SK-N-SH treated with all-trans-retinoic acid at 6 μM for 48 hours (cell line): ENCODE measurements at regions not wholly inside any gene's neighbourhood (a gene's known extent, or its start where the extent isn't known, plus 50 kb on each side); places are given as distances from the start of the nearest gene placed in this dataset.

Experiments used
- ATAC-seq: fragments of 200-7000 bp; cut with Tn5 transposase; 3 replicates; pipeline ENCODE4 v1.9.1; 2020; ENCODE audit warnings: mild to moderate bottlenecking, moderate library complexity
- ARNTL ChIP-seq: fragments of 450-650 bp; formaldehyde crosslinking; IDR thresholded peaks from 2 replicates; pipeline ENCODE4 v1.5.0; 2020; ENCODE audit warnings: low read depth, mild to moderate bottlenecking, moderate library complexity, borderline replicate concordance
- BACH2 ChIP-seq: fragments of 250-450 bp; sonication (Bioruptor Pico); IDR thresholded peaks from 2 replicates; pipeline ENCODE4 v1.9.0; 2021; ENCODE audit warnings: mild to moderate bottlenecking, borderline replicate concordance
- CSDC2 ChIP-seq: fragments of 250-450 bp; sonication (Bioruptor Pico); IDR thresholded peaks from 2 replicates; pipeline ENCODE4 v1.5.0; 2020; ENCODE audit warnings: mild to moderate bottlenecking, moderate library complexity
- ESRRG ChIP-seq: fragments of 250-450 bp; sonication (Bioruptor Pico); IDR thresholded peaks from 2 replicates; pipeline ENCODE4 v1.6.1; 2021; ENCODE audit warnings: mild to moderate bottlenecking
- GLIS3 ChIP-seq: fragments of 250-450 bp; sonication (Bioruptor Pico); IDR thresholded peaks from 2 replicates; pipeline ENCODE4 v1.5.0; 2020; ENCODE audit warnings: mild to moderate bottlenecking, moderate library complexity
- OSR1 ChIP-seq: fragments of 250-450 bp; sonication (Bioruptor Pico); IDR thresholded peaks from 2 replicates; pipeline ENCODE4 v1.8.0; 2022; ENCODE audit warnings: moderate library complexity, mild to moderate bottlenecking, inconsistent platforms
- PPARA ChIP-seq: fragments of 250-450 bp; sonication (Bioruptor Pico); IDR thresholded peaks from 2 replicates; pipeline ENCODE4 v1.5.0; 2020; ENCODE audit warnings: mild to moderate bottlenecking, borderline replicate concordance
- RARB ChIP-seq: fragments of 250-450 bp; sonication (Bioruptor Pico); IDR thresholded peaks from 2 replicates; pipeline ENCODE4 v1.8.0; 2021; ENCODE audit warnings: mild to moderate bottlenecking, moderate library complexity
- SNAI2 ChIP-seq: fragments of 250-450 bp; sonication (Bioruptor Pico); IDR thresholded peaks from 2 replicates; pipeline ENCODE4 v1.5.0; 2020; ENCODE audit warnings: mild to moderate bottlenecking, moderate library complexity
- TCF4 ChIP-seq: fragments of 250-450 bp; sonication (Bioruptor Pico); IDR thresholded peaks from 2 replicates; pipeline ENCODE4 v1.8.0; 2021; ENCODE audit warnings: mild to moderate bottlenecking, moderate library complexity, borderline replicate concordance
- TOX ChIP-seq: fragments of 250-450 bp; sonication (Bioruptor Pico); IDR thresholded peaks from 2 replicates; pipeline ENCODE4 v1.8.0; 2021; ENCODE audit warnings: mild to moderate bottlenecking, moderate library complexity, borderline replicate concordance
- ZC3H10 ChIP-seq: fragments of 250-450 bp; sonication (Bioruptor Pico); IDR thresholded peaks from 2 replicates; pipeline ENCODE4 v1.5.1; 2021; ENCODE audit warnings: mild to moderate bottlenecking, moderate library complexity
- ZFP3 ChIP-seq: fragments of 250-450 bp; sonication (Bioruptor Pico); IDR thresholded peaks from 2 replicates; pipeline ENCODE4 v1.5.0; 2020; ENCODE audit warnings: mild to moderate bottlenecking, moderate library complexity
- ZNF565 ChIP-seq: fragments of 450-650 bp; formaldehyde crosslinking; conservative IDR thresholded peaks from 2 replicates; pipeline ENCODE4 v1.5.0; 2020; ENCODE audit warnings: low read depth, mild to moderate bottlenecking, moderate library complexity
- ZNF70 ChIP-seq: fragments of 450-650 bp; formaldehyde crosslinking; IDR thresholded peaks from 2 replicates; pipeline ENCODE4 v1.5.0; 2020; ENCODE audit warnings: mild to moderate bottlenecking, moderate library complexity
- ZNF8 ChIP-seq: fragments of 450-650 bp; formaldehyde crosslinking; IDR thresholded peaks from 2 replicates; pipeline ENCODE4 v1.5.0; 2020; ENCODE audit warnings: mild to moderate bottlenecking, moderate library complexity
- TF ChIP-seq, protein P1 (sequence below): fragments of 250-450 bp; sonication (Bioruptor Pico); IDR thresholded peaks from 2 replicates; pipeline ENCODE4 v1.5.1; 2020; ENCODE audit warnings: low read depth, mild to moderate bottlenecking, moderate library complexity
- TF ChIP-seq, protein P2 (sequence below): fragments of 250-450 bp; sonication (Bioruptor Pico); IDR thresholded peaks from 2 replicates; pipeline ENCODE4 v1.5.0; 2020; ENCODE audit warnings: mild to moderate bottlenecking, moderate library complexity
- TF ChIP-seq, protein P3 (sequence below): fragments of 250-450 bp; sonication (Bioruptor Pico); IDR thresholded peaks from 2 replicates; pipeline ENCODE4 v1.5.1; 2021; ENCODE audit warnings: mild to moderate bottlenecking, moderate library complexity
- TF ChIP-seq, protein P4 (sequence below): fragments of 250-450 bp; sonication (Bioruptor Pico); IDR thresholded peaks from 2 replicates; pipeline ENCODE4 v1.8.0; 2020; ENCODE audit warnings: mild to moderate bottlenecking, moderate library complexity, borderline replicate concordance

GRCh38 chr14:97527993-97528392, 730.8 kb downstream of the VRK1 start:
- ATAC-seq: no peak
- TF ChIP-seq ZFP3 (CRISPR knock-in tag) (no peak), ZNF70 (CRISPR knock-in tag) (no peak), ZNF8 (CRISPR knock-in tag) (no peak)
- TF ChIP-seq, all 23 proteins: peak for 0

DNA sequence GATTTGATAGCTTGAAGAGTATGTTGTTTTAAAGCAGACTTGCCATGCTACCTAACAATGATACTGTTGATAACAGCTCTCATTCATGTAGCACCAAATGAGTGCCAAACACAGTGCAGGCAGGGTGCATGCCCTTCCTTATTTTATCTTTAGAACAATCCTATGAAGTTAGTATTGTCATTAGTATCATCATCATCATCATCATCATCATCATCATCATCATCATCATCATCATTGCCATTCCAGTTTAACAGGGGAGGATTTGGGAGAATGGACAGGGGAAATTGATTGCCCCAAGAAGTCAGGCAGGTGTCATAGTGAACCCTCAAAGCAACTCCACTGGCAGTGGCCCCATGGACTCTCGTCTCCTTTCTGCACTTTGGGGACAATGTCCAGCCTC, 734.9 kb downstream of the VRK1 start:
- no peak for TF ChIP-seq OSR1 (CRISPR knock-in tag)
- TF ChIP-seq SNAI2 (CRISPR knock-in tag): no peak
- ATAC-seq: no peak

DNA sequence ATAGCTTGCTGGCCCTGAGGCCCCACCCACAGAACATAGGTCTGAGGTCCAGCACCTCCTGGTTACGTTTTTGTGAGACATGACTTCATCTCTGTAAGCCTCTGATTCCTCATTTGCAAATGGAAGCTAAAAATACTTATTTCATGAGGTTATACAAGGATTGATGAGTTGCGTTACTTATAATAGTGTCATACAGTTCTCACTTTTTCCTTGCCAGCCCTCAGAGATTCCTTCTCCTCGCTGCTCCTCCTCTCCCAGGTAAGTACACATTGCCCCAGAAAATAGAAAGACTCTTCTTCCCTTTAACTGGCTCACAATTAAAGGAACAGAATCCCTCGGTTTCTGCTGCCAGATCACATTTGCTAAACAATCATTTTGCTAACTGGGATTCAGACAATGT, 739.2 kb downstream of the VRK1 start:
- TF ChIP-seq BACH2 (CRISPR knock-in tag) (no peak), SNAI2 (CRISPR knock-in tag) (no peak), ZNF70 (CRISPR knock-in tag) (no peak), OSR1 (CRISPR knock-in tag) (no peak), TCF4 (no peak), ZNF8 (CRISPR knock-in tag) (no peak), ZC3H10 (CRISPR knock-in tag) (no peak), GLIS3 (CRISPR knock-in tag) (no peak), TOX (no peak), ZNF565 (no peak), PPARA (CRISPR knock-in tag) (no peak), RARB (CRISPR knock-in tag) (no peak), CSDC2 (CRISPR knock-in tag) (no peak), ZFP3 (CRISPR knock-in tag) (no peak), ESRRG (no peak)
- TF ChIP-seq, protein P1, sequence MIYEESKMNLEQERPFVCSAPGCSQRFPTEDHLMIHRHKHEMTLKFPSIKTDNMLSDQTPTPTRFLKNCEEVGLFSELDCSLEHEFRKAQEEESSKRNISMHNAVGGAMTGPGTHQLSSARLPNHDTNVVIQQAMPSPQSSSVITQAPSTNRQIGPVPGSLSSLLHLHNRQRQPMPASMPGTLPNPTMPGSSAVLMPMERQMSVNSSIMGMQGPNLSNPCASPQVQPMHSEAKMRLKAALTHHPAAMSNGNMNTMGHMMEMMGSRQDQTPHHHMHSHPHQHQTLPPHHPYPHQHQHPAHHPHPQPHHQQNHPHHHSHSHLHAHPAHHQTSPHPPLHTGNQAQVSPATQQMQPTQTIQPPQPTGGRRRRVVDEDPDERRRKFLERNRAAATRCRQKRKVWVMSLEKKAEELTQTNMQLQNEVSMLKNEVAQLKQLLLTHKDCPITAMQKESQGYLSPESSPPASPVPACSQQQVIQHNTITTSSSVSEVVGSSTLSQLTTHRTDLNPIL: no peak
- TF ChIP-seq, protein P2, sequence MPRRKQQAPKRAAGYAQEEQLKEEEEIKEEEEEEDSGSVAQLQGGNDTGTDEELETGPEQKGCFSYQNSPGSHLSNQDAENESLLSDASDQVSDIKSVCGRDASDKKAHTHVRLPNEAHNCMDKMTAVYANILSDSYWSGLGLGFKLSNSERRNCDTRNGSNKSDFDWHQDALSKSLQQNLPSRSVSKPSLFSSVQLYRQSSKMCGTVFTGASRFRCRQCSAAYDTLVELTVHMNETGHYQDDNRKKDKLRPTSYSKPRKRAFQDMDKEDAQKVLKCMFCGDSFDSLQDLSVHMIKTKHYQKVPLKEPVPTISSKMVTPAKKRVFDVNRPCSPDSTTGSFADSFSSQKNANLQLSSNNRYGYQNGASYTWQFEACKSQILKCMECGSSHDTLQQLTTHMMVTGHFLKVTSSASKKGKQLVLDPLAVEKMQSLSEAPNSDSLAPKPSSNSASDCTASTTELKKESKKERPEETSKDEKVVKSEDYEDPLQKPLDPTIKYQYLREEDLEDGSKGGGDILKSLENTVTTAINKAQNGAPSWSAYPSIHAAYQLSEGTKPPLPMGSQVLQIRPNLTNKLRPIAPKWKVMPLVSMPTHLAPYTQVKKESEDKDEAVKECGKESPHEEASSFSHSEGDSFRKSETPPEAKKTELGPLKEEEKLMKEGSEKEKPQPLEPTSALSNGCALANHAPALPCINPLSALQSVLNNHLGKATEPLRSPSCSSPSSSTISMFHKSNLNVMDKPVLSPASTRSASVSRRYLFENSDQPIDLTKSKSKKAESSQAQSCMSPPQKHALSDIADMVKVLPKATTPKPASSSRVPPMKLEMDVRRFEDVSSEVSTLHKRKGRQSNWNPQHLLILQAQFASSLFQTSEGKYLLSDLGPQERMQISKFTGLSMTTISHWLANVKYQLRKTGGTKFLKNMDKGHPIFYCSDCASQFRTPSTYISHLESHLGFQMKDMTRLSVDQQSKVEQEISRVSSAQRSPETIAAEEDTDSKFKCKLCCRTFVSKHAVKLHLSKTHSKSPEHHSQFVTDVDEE (CRISPR knock-in tag): no peak
- TF ChIP-seq, protein P3, sequence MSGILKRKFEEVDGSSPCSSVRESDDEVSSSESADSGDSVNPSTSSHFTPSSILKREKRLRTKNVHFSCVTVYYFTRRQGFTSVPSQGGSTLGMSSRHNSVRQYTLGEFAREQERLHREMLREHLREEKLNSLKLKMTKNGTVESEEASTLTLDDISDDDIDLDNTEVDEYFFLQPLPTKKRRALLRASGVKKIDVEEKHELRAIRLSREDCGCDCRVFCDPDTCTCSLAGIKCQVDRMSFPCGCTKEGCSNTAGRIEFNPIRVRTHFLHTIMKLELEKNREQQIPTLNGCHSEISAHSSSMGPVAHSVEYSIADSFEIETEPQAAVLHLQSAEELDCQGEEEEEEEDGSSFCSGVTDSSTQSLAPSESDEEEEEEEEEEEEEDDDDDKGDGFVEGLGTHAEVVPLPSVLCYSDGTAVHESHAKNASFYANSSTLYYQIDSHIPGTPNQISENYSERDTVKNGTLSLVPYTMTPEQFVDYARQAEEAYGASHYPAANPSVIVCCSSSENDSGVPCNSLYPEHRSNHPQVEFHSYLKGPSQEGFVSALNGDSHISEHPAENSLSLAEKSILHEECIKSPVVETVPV (CRISPR knock-in tag): no peak
- no peak for ATAC-seq

- ATAC-seq: no peak
- TF ChIP-seq, protein P3 (CRISPR knock-in tag): no peak
- TF ChIP-seq PPARA (CRISPR knock-in tag): no peak
Observed at GRCh38 chr14:97538749-97539410, 741.7 kb downstream of the VRK1 start.

GRCh38 chr14:97539411-97539795, 742.2 kb downstream of the VRK1 start:
- no peak for ATAC-seq
- TF ChIP-seq TOX: no peak
- no peak for TF ChIP-seq SNAI2 (CRISPR knock-in tag)
- TF ChIP-seq ZNF565: no peak
- no peak for TF ChIP-seq OSR1 (CRISPR knock-in tag)
- TF ChIP-seq ESRRG: no peak
- TF ChIP-seq ZC3H10 (CRISPR knock-in tag): no peak
- TF ChIP-seq PPARA (CRISPR knock-in tag): no peak
- TF ChIP-seq, protein P2 (CRISPR knock-in tag): no peak
- TF ChIP-seq ZNF70 (CRISPR knock-in tag): no peak
- TF ChIP-seq ZNF8 (CRISPR knock-in tag): no peak
- TF ChIP-seq BACH2 (CRISPR knock-in tag): no peak
- no peak for TF ChIP-seq TCF4
- no peak for TF ChIP-seq ARNTL (CRISPR knock-in tag)
- TF ChIP-seq, protein P4, sequence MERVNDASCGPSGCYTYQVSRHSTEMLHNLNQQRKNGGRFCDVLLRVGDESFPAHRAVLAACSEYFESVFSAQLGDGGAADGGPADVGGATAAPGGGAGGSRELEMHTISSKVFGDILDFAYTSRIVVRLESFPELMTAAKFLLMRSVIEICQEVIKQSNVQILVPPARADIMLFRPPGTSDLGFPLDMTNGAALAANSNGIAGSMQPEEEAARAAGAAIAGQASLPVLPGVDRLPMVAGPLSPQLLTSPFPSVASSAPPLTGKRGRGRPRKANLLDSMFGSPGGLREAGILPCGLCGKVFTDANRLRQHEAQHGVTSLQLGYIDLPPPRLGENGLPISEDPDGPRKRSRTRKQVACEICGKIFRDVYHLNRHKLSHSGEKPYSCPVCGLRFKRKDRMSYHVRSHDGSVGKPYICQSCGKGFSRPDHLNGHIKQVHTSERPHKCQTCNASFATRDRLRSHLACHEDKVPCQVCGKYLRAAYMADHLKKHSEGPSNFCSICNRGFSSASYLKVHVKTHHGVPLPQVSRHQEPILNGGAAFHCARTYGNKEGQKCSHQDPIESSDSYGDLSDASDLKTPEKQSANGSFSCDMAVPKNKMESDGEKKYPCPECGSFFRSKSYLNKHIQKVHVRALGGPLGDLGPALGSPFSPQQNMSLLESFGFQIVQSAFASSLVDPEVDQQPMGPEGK: no peak
